HCT116 (cell line): ENCODE measurements at regions not wholly inside any gene's neighbourhood (a gene's known extent, or its start where the extent isn't known, plus 50 kb on each side); places are given as distances from the start of the nearest gene placed in this dataset.

Experiments used
- ATAC-seq: fragments of 200-7000 bp; cut with Tn5 transposase; 2 replicates; pipeline ENCODE4 v1.9.1; 2020; ENCODE audit warnings: mild to moderate bottlenecking, moderate library complexity
- BruUV-seq: library from RNA; stranded (reverse); fragments of 400-500 nt; replicated peaks from 2 replicates; lab custom pipeline; 2021; lab: Mats Ljungman, UMichigan
- CTCF ChIA-PET: fragments of 300-600 bp; sonication (Branson Sonifier 250); formaldehyde crosslinking; loops from one replicate; lab custom pipeline; 2021; ENCODE audit warnings: antibody characterized with exemption; lab: Charles Lee
- POLR2A ChIA-PET: fragments of 300-600, 350-600 bp; sonication (Branson Sonifier 250); formaldehyde crosslinking; loops from one replicate; lab custom pipeline; 2021; ENCODE audit warnings: antibody characterized with exemption; lab: Charles Lee
- RAD21 ChIA-PET, 2 experiments: fragments of 300-600 bp; sonication (Branson Sonifier 250); formaldehyde crosslinking; loops; one replicate each; lab custom pipeline; 2023; ENCODE audit warnings: low total read pairs in 2 of 2; ENCODE audit not compliant: uncharacterized antibody in 2 of 2, unreplicated experiment in 2 of 2, low non-redundant PET in 1 of 2; lab: Charles Lee
- DNase-seq: peaks from one replicate; pipeline ENCODE4 v3.0.0-alpha.2; 2010; ENCODE audit warnings: low read depth, low spot score
- H2AFZ ChIP-seq: fragments of 200-600 bp; shearing (Covaris generic), sonication (generic); 2 replicates; pipeline ENCODE4 v1.6.1; 2017; ENCODE audit warnings: low read depth, mixed run types, mixed read lengths, antibody characterized with exemption, low read length; ENCODE audit not compliant: poor library complexity, severe bottlenecking
- H3K27ac ChIP-seq: 2 replicates; pipeline ENCODE4 v1.5.1; 2012; ENCODE audit warnings: low read depth, low read length
- H3K27me3 ChIP-seq: fragments of 200-600 bp; sonication (generic); 2 replicates; pipeline ENCODE4 v1.6.1; 2016; ENCODE audit warnings: mixed run types, low read length, mixed read lengths; ENCODE audit not compliant: insufficient read depth
- H3K36me3 ChIP-seq, 2 experiments: fragments of 200-500 bp in 1 of 2; fragments of 200-600 bp in 1 of 2; sonication (Bioruptor generic) in 1 of 2; sonication (generic) in 1 of 2; 2 replicates each; pipeline versions ENCODE4 v1.5.1 to v1.6.1; 2014 to 2016; ENCODE audit warnings: low read length in 2 of 2, inconsistent platforms in 1 of 2, mixed read lengths in 1 of 2, mixed run types in 1 of 2; ENCODE audit not compliant: insufficient read depth in 2 of 2, control insufficient read depth in 1 of 2
- H3K4me1 ChIP-seq, 2 experiments: fragments of 200-600 bp in 1 of 2; sonication (generic) in 1 of 2; 2 replicates each; pipeline versions ENCODE4 v1.5.1 to v1.6.1; 2012 to 2017; ENCODE audit warnings: low read length in 2 of 2, inconsistent platforms in 1 of 2, mild to moderate bottlenecking in 1 of 2, mixed read lengths in 1 of 2, mixed run types in 1 of 2, moderate library complexity in 1 of 2; ENCODE audit not compliant: insufficient read depth in 2 of 2, control insufficient read depth in 1 of 2
- H3K4me2 ChIP-seq: fragments of 200-600 bp; sonication (generic); 2 replicates; pipeline ENCODE4 v1.6.1; 2017; ENCODE audit warnings: mixed run types, low read length, mixed read lengths
- H3K4me3 ChIP-seq, 2 experiments: fragments of 200-600 bp in 1 of 2; sonication (generic) in 1 of 2; replicated peaks in 1 of 2; 2 replicates each; pipeline ENCODE4 v1.5.1; 2011 to 2016; ENCODE audit warnings: low read length in 2 of 2, control low read depth in 1 of 2, low read depth in 1 of 2, mild to moderate bottlenecking in 1 of 2, mixed read lengths in 1 of 2, mixed run types in 1 of 2
- H3K79me2 ChIP-seq: fragments of 200-600 bp; sonication (generic); 2 replicates; pipeline ENCODE4 v1.6.1; 2017; ENCODE audit warnings: mild to moderate bottlenecking, mixed run types, low read length, moderate library complexity, mixed read lengths; ENCODE audit not compliant: insufficient read depth
- H3K9ac ChIP-seq: fragments of 200-600 bp; sonication (generic); 2 replicates; pipeline ENCODE4 v1.6.1; 2016; ENCODE audit warnings: low read length, mixed read lengths
- H3K9me2 ChIP-seq: fragments of 200-600 bp; sonication (generic), shearing (Covaris generic); 2 replicates; pipeline ENCODE4 v1.6.1; 2017; ENCODE audit warnings: mixed run types, mild to moderate bottlenecking, moderate library complexity; ENCODE audit not compliant: insufficient read depth
- H3K9me3 ChIP-seq, 2 experiments: fragments of 200-500 bp in 1 of 2; fragments of 200-600 bp in 1 of 2; sonication (Bioruptor generic) in 1 of 2; sonication (generic) in 1 of 2; 2 replicates each; pipeline ENCODE4 v1.6.1; 2014 to 2017; ENCODE audit warnings: low read length in 2 of 2, mixed read lengths in 2 of 2, inconsistent platforms in 1 of 2, low read depth in 1 of 2, mild to moderate bottlenecking in 1 of 2, mixed run types in 1 of 2, moderate library complexity in 1 of 2; ENCODE audit not compliant: control insufficient read depth in 1 of 2, insufficient read depth in 1 of 2
- H4K20me1 ChIP-seq: fragments of 200-600 bp; sonication (generic), shearing (Covaris generic); 2 replicates; pipeline ENCODE4 v1.6.1; 2017; ENCODE audit warnings: mixed run types, mild to moderate bottlenecking, moderate library complexity; ENCODE audit not compliant: insufficient read depth
- ATF3 ChIP-seq: IDR thresholded peaks from 2 replicates; pipeline ENCODE4 v1.6.1; 2012
- CBX3 ChIP-seq: IDR thresholded peaks from 2 replicates; pipeline ENCODE4 v1.6.1; 2012; ENCODE audit warnings: low read depth
- CEBPB ChIP-seq: IDR thresholded peaks from 2 replicates; pipeline ENCODE4 v1.6.1; 2012; ENCODE audit warnings: low read depth
- CTCF ChIP-seq, 3 experiments: fragments of 200-600 bp in 1 of 3; sonication (generic) in 1 of 3; IDR thresholded peaks in 2 of 3; conservative IDR thresholded peaks in 1 of 3; 2 replicates each; pipeline ENCODE4 v1.5.1; 2012 to 2017; ENCODE audit warnings: low read depth in 2 of 3, low read length in 2 of 3, antibody characterized with exemption in 1 of 3, borderline replicate concordance in 1 of 3, control low read depth in 1 of 3, mild to moderate bottlenecking in 1 of 3, mixed read lengths in 1 of 3, mixed run types in 1 of 3, moderate library complexity in 1 of 3; ENCODE audit not compliant: insufficient read depth in 1 of 3
- MAX ChIP-seq: IDR thresholded peaks from 2 replicates; pipeline ENCODE4 v1.6.1; 2012
- SRF ChIP-seq: IDR thresholded peaks from 2 replicates; pipeline ENCODE4 v1.6.1; 2012; ENCODE audit warnings: low read depth
- ZBTB33 ChIP-seq: IDR thresholded peaks from 2 replicates; pipeline ENCODE4 v1.6.1; 2011; ENCODE audit warnings: mild to moderate bottlenecking, low read length, moderate library complexity; ENCODE audit not compliant: insufficient replicate concordance; ENCODE audit errors: extremely low read depth
- intact Hi-C: fragments of 100-400 bp; cut with micrococcal nuclease; formaldehyde crosslinking; loops from 2 replicates; pipeline ENCODE4 v1.10.0; 2022

GRCh38 chr11:11776714-11777113 lies 65.1 kb upstream of the USP47 start (continued):
- TF ChIP-seq CTCF (IDR thresholded peaks at IDR 0.05 in 2 of 3, conservative IDR thresholded peaks at IDR 0.05 in 1 of 3; ENCODE audit: borderline replicate concordance in 1 of 3, insufficient read depth in 1 of 3, low read depth in 2 of 3, low read length in 2 of 3): no peak

- ChIA-PET CTCF (no interaction called here), POLR2A (no interaction called here), RAD21 (no interaction called here)
- Histone ChIP-seq H3K4me1 (no peaks in the 10 kb centered on the region), H3K27ac (no peak overlapping the region), H3K27me3 (no peaks in the 10 kb centered on the region), H3K9ac (no peak overlapping the region), H3K4me2 (no peak overlapping the region), H3K79me2 (no peaks in the 10 kb centered on the region), H4K20me1 (no peaks in the 10 kb centered on the region), H3K9me2 (0 out of 2 replicates have a peak, but pooled peaks cover 2% of the 10 kb centered on the region), H2AFZ (no peak overlapping the region), H3K36me3 (no peaks in the 10 kb centered on the region), H3K4me3 (no peak overlapping the region), H3K9me3 (no peaks in the 10 kb centered on the region)
- DNase-seq: no peak
- TF ChIP-seq SRF: no peak
- no peak for TF ChIP-seq MAX
- no peak for TF ChIP-seq ATF3
- TF ChIP-seq CBX3: no peak
- TF ChIP-seq ZBTB33: no peak
- no peak for TF ChIP-seq CEBPB
- no peak for ATAC-seq
- intact Hi-C loops: no loop called here
- BruUV-seq: no TSS peak
Observed at GRCh38 chr11:11774928-11775327, 66.8 kb upstream of the USP47 start.
